OCI-LY1 (cell line): ENCODE measurements at regions not wholly inside any gene's neighbourhood (a gene's known extent, or its start where the extent isn't known, plus 50 kb on each side); places are given as distances from the start of the nearest gene placed in this dataset.

Experiments
- H2AFZ ChIP-seq: fragments of 200-600 bp; sonication (generic), shearing (Covaris generic); 2 replicates; pipeline ENCODE4 v1.6.0; 2014; ENCODE audit warnings: antibody characterized with exemption, mild to moderate bottlenecking, low read length
- H3F3A ChIP-seq: fragments of 200-600 bp; sonication (generic), shearing (Covaris generic); 2 replicates; pipeline ENCODE4 v1.6.0; 2014; ENCODE audit warnings: mild to moderate bottlenecking, antibody characterized with exemption, low read length, moderate library complexity; ENCODE audit not compliant: insufficient read depth
- H3K27ac ChIP-seq: fragments of 200-600 bp; sonication (generic); 2 replicates; pipeline ENCODE4 v1.5.1; 2014; ENCODE audit warnings: low read length, mixed run types, mild to moderate bottlenecking, low read depth; ENCODE audit not compliant: poor library complexity, severe bottlenecking
- H3K27me3 ChIP-seq: fragments of 200-600 bp; sonication (generic); 2 replicates; pipeline ENCODE4 v1.6.0; 2014; ENCODE audit warnings: antibody characterized with exemption, mild to moderate bottlenecking, low read length, moderate library complexity; ENCODE audit not compliant: insufficient read depth
- H3K36me3 ChIP-seq: fragments of 200-600 bp; sonication (generic); 2 replicates; pipeline ENCODE4 v1.6.1; 2014; ENCODE audit warnings: mild to moderate bottlenecking, antibody characterized with exemption, low read length, moderate library complexity, mixed read lengths; ENCODE audit not compliant: insufficient read depth
- H3K4me1 ChIP-seq: fragments of 200-600 bp; sonication (generic); 2 replicates; pipeline ENCODE4 v1.5.1; 2014; ENCODE audit warnings: mild to moderate bottlenecking, low read length, moderate library complexity; ENCODE audit not compliant: insufficient read depth, severe bottlenecking
- H3K4me2 ChIP-seq: fragments of 200-600 bp; sonication (generic), shearing (Covaris generic); 2 replicates; pipeline ENCODE4 v1.6.1; 2014; ENCODE audit warnings: low read length
- H3K4me3 ChIP-seq: fragments of 200-600 bp; sonication (generic); 2 replicates; pipeline ENCODE4 v1.5.1; 2014; ENCODE audit warnings: low read length, low read depth, mild to moderate bottlenecking, mixed read lengths; ENCODE audit not compliant: poor library complexity, severe bottlenecking
- H3K79me2 ChIP-seq: fragments of 200-600 bp; shearing (Covaris generic); 2 replicates; pipeline ENCODE4 v1.6.1; 2016; ENCODE audit warnings: mixed run types, low read length, mixed read lengths; ENCODE audit not compliant: insufficient read depth
- H3K9ac ChIP-seq: fragments of 200-600 bp; sonication (generic), shearing (Covaris generic); 2 replicates; pipeline ENCODE4 v1.6.1; 2014; ENCODE audit warnings: mild to moderate bottlenecking, low read length, mixed read lengths
- H3K9me2 ChIP-seq: fragments of 200-600 bp; sonication (generic), shearing (Covaris generic); 2 replicates; pipeline ENCODE4 v1.6.1; 2014; ENCODE audit warnings: low read depth, mild to moderate bottlenecking, low read length, mixed read lengths
- H3K9me3 ChIP-seq: fragments of 200-600 bp; shearing (Covaris generic); 2 replicates; pipeline ENCODE4 v1.6.1; 2014; ENCODE audit warnings: low read length, mixed read lengths
- H4K20me1 ChIP-seq: fragments of 200-600 bp; sonication (generic), shearing (Covaris generic); 2 replicates; pipeline ENCODE4 v1.6.0; 2016; ENCODE audit warnings: mild to moderate bottlenecking, low read length; ENCODE audit not compliant: insufficient read depth
- CTCF ChIP-seq: fragments of 200-600 bp; sonication (generic), shearing (Covaris generic); IDR thresholded peaks from 2 replicates; pipeline ENCODE4 v1.5.1; 2017; ENCODE audit warnings: mild to moderate bottlenecking, antibody characterized with exemption, low read length, moderate library complexity, mixed read lengths
- EZH2 ChIP-seq: fragments of 200-600 bp; sonication (generic), shearing (Covaris generic); IDR thresholded peaks from 2 replicates; pipeline ENCODE4 v1.8.0; 2017; ENCODE audit warnings: borderline replicate concordance, mixed run types, mild to moderate bottlenecking, antibody characterized with exemption, low read length, moderate library complexity, mixed read lengths

GRCh38 chr4:89586864-89587263 lies 250.1 kb downstream of the SNCA start:
- H3K27ac ChIP-seq, result no peak overlapping the region
- TF ChIP-seq EZH2 (no peak), CTCF (0 out of 2 replicates have a peak, but pooled peaks have one; percentile 23)
- no peaks in the 10 kb centered on the region for H3K4me1 ChIP-seq
- no peaks in the 10 kb centered on the region for H3K9me3 ChIP-seq
- H3K79me2 ChIP-seq, result no peaks in the 10 kb centered on the region
- no peaks in the 10 kb centered on the region for H3F3A ChIP-seq
- no peak overlapping the region for H3K4me2 ChIP-seq
- H3K36me3 ChIP-seq, result no peaks in the 10 kb centered on the region
- H3K4me3 ChIP-seq, result no peak overlapping the region
- no peaks in the 10 kb centered on the region for H4K20me1 ChIP-seq
- no peak overlapping the region for H3K9ac ChIP-seq
- no peak overlapping the region for H2AFZ ChIP-seq
- no peaks in the 10 kb centered on the region for H3K9me2 ChIP-seq
- no peaks in the 10 kb centered on the region for H3K27me3 ChIP-seq

GRCh38 chr4:89586318-89586717 lies 250.6 kb downstream of the SNCA start:
- H3K36me3 ChIP-seq, result no peaks in the 10 kb centered on the region
- H3K9me2 ChIP-seq, result no peaks in the 10 kb centered on the region
- no peak overlapping the region for H3K27ac ChIP-seq
- no peaks in the 10 kb centered on the region for H4K20me1 ChIP-seq
- H3K9ac ChIP-seq, result no peak overlapping the region
- no peak overlapping the region for H2AFZ ChIP-seq
- H3K79me2 ChIP-seq, result no peaks in the 10 kb centered on the region
- no peaks in the 10 kb centered on the region for H3K4me1 ChIP-seq
- H3F3A ChIP-seq, result no peaks in the 10 kb centered on the region
- H3K4me2 ChIP-seq, result no peak overlapping the region
- TF ChIP-seq CTCF, result no peak
- no peak for TF ChIP-seq EZH2
- H3K4me3 ChIP-seq, result no peak overlapping the region
- no peaks in the 10 kb centered on the region for H3K9me3 ChIP-seq
- no peaks in the 10 kb centered on the region for H3K27me3 ChIP-seq

- H3K36me3 ChIP-seq, result no peaks in the 10 kb centered on the region
- H2AFZ ChIP-seq, result no peak overlapping the region
- no peaks in the 10 kb centered on the region for H3K4me1 ChIP-seq
- no peaks in the 10 kb centered on the region for H3K9me3 ChIP-seq
- H3K9ac ChIP-seq, result no peak overlapping the region
- H3K9me2 ChIP-seq, result no peaks in the 10 kb centered on the region
- H3K79me2 ChIP-seq, result no peaks in the 10 kb centered on the region
- H3K4me2 ChIP-seq, result no peak overlapping the region
- no peaks in the 10 kb centered on the region for H4K20me1 ChIP-seq
- no peaks in the 10 kb centered on the region for H3F3A ChIP-seq
- no peak overlapping the region for H3K4me3 ChIP-seq
- no peak overlapping the region for H3K27ac ChIP-seq
- H3K27me3 ChIP-seq, result no peaks in the 10 kb centered on the region
- no peak for TF ChIP-seq CTCF
- TF ChIP-seq EZH2, result no peak
These were observed 254.0 kb downstream of the SNCA start for GRCh38 chr4:89582756-89583505.
